GM12864 (cell line): ENCODE measurements at regions not wholly inside any gene's neighbourhood (a gene's known extent, or its start where the extent isn't known, plus 50 kb on each side); places are given as distances from the start of the nearest gene placed in this dataset.

ENCODE experiments used
- DNase-seq: peaks from one replicate; pipeline ENCODE4 v3.0.0-alpha.2; 2011; ENCODE audit warnings: low read depth
- H3K4me3 ChIP-seq: 2 replicates; pipeline ENCODE4 v1.5.1; 2011; ENCODE audit warnings: mild to moderate bottlenecking, low read depth, low read length, control low read depth
- CTCF ChIP-seq: IDR thresholded peaks from 2 replicates; pipeline ENCODE4 v1.5.1; 2011; ENCODE audit warnings: low read depth, mild to moderate bottlenecking, moderate library complexity, low read length, control low read depth, inconsistent platforms; ENCODE audit errors: missing control alignments

- DNase-seq = no peak
- TF ChIP-seq CTCF = no peak
- no peak overlapping the region for H3K4me3 ChIP-seq
Observed at GRCh38 chr4:59814402-59815010, 1385.6 kb upstream of the ADGRL3 start.

GRCh38 chr4:59818656-59819055 is 1381.5 kb upstream of the ADGRL3 start:
- no peak for DNase-seq
- no peak for TF ChIP-seq CTCF
- H3K4me3 ChIP-seq = no peak overlapping the region

- DNase-seq = no peak
Observed at GRCh38 chr4:59823311-59823710, 1376.8 kb upstream of the ADGRL3 start.

GRCh38 chr4:59825104-59825503 is 1375.0 kb upstream of the ADGRL3 start:
- H3K4me3 ChIP-seq = no peak overlapping the region
- TF ChIP-seq CTCF = no peak
- no peak for DNase-seq

More at GRCh38 chr4:59823311-59823710, 1376.8 kb upstream of the ADGRL3 start:
- TF ChIP-seq CTCF = no peak
- no peak overlapping the region for H3K4me3 ChIP-seq

- TF ChIP-seq CTCF = no peak
- no peak overlapping the region for H3K4me3 ChIP-seq
- no peak for DNase-seq
Observed at GRCh38 chr4:59831746-59832145, 1368.4 kb upstream of the ADGRL3 start.

GRCh38 chr4:59834943-59835342 is 1365.2 kb upstream of the ADGRL3 start:
- no peak overlapping the region for H3K4me3 ChIP-seq
- DNase-seq = no peak
- TF ChIP-seq CTCF = no peak

GRCh38 chr4:59837751-59838150 is 1362.4 kb upstream of the ADGRL3 start:
- no peak for TF ChIP-seq CTCF
- DNase-seq = no peak

More at GRCh38 chr4:59837751-59838150, 1362.4 kb upstream of the ADGRL3 start:
- no peak overlapping the region for H3K4me3 ChIP-seq
